ENCODE measurements at regions not wholly inside any gene's neighbourhood (a gene's known extent, or its start where the extent isn't known, plus 50 kb on each side); places are given as distances from the start of the nearest gene placed in this dataset.
A peak's percentile ranks its signal among the peaks of the same experiment; 100 is the strongest.

- no peak overlapping the region for H3K4me3 ChIP-seq (ENCODE audit: low read length)
- DNase-seq, result no peak
- ATAC-seq, result no peak
- no peaks in the 10 kb centered on the region for H3K4me1 ChIP-seq (ENCODE audit: control insufficient read depth, insufficient read depth, low read length)
- H3K27me3 ChIP-seq (ENCODE audit: control insufficient read depth, insufficient read depth), result no peaks in the 10 kb centered on the region
- no peaks in the 10 kb centered on the region for H3K9me3 ChIP-seq (ENCODE audit: control insufficient read depth, low read length)
- no peak overlapping the region for H3K27ac ChIP-seq (ENCODE audit: low read length)
- intact Hi-C loops (cut with DNase I), result no loop called here
- WGBS, result 81% methylated on average over 10 of the region's 10 CpGs
Observed at GRCh38 chr10:130335336-130335735, 199.1 kb downstream of the GLRX3 start.

GRCh38 chr10:130336617-130337304 lies 200.6 kb downstream of the GLRX3 start:
- Histone ChIP-seq H3K9me3 (ENCODE audit: control insufficient read depth, low read length) (no peaks in the 10 kb centered on the region), H3K27me3 (ENCODE audit: control insufficient read depth, insufficient read depth) (no peaks in the 10 kb centered on the region), H3K4me1 (ENCODE audit: control insufficient read depth, insufficient read depth, low read length) (no peaks in the 10 kb centered on the region), H3K27ac (ENCODE audit: low read length) (no peak overlapping the region), H3K4me3 (ENCODE audit: low read length) (no peak overlapping the region)
- ATAC-seq, result no peak
- WGBS, result 73% methylated on average over 8 of the region's 8 CpGs
- no peak for DNase-seq
- intact Hi-C loops (cut with DNase I), result no loop called here

GRCh38 chr10:130337305-130337640 lies 201.1 kb downstream of the GLRX3 start:
- 79% methylated on average over 13 of the region's 13 CpGs for WGBS
- Histone ChIP-seq H3K4me3 (ENCODE audit: low read length) (no peak overlapping the region), H3K27ac (ENCODE audit: low read length) (no peak overlapping the region), H3K27me3 (ENCODE audit: control insufficient read depth, insufficient read depth) (no peaks in the 10 kb centered on the region), H3K4me1 (ENCODE audit: control insufficient read depth, insufficient read depth, low read length) (no peaks in the 10 kb centered on the region), H3K9me3 (ENCODE audit: control insufficient read depth, low read length) (no peaks in the 10 kb centered on the region)
- no peak for DNase-seq
- intact Hi-C loops (cut with DNase I), result no loop called here
- no peak for ATAC-seq

- H3K4me3 ChIP-seq (ENCODE audit: low read length), result no peak overlapping the region
- H3K9me3 ChIP-seq (ENCODE audit: control insufficient read depth, low read length), result no peaks in the 10 kb centered on the region
- ATAC-seq (no peak), DNase-seq (no peak)
- WGBS, result 83% methylated on average over 19 of the region's 19 CpGs
- intact Hi-C loops (cut with DNase I), result no loop called here
- H3K27ac ChIP-seq (ENCODE audit: low read length), result no peak overlapping the region
- no peaks in the 10 kb centered on the region for H3K27me3 ChIP-seq (ENCODE audit: control insufficient read depth, insufficient read depth)
- H3K4me1 ChIP-seq (ENCODE audit: control insufficient read depth, insufficient read depth, low read length), result no peaks in the 10 kb centered on the region
Observed at GRCh38 chr10:130337696-130338635, 201.8 kb downstream of the GLRX3 start.

- 78% methylated on average over 5 of the region's 5 CpGs for WGBS
- intact Hi-C loops (cut with DNase I), result no loop called here
Observed at GRCh38 chr10:130338636-130339024, 202.4 kb downstream of the GLRX3 start.

GRCh38 chr10:130339091-130339490 lies 202.9 kb downstream of the GLRX3 start:
- no peaks in the 10 kb centered on the region for H3K27me3 ChIP-seq (ENCODE audit: control insufficient read depth, insufficient read depth)
- intact Hi-C loops (cut with DNase I), result no loop called here
- no peaks in the 10 kb centered on the region for H3K4me1 ChIP-seq (ENCODE audit: control insufficient read depth, insufficient read depth, low read length)
- no peak for DNase-seq
- no peaks in the 10 kb centered on the region for H3K9me3 ChIP-seq (ENCODE audit: control insufficient read depth, low read length)
- H3K27ac ChIP-seq (ENCODE audit: low read length), result no peak overlapping the region
- WGBS, result 84% methylated on average over 11 of the region's 11 CpGs
- no peak overlapping the region for H3K4me3 ChIP-seq (ENCODE audit: low read length)
- no peak for ATAC-seq

More at GRCh38 chr10:130338636-130339024, 202.4 kb downstream of the GLRX3 start:
- H3K4me1 ChIP-seq (ENCODE audit: control insufficient read depth, insufficient read depth, low read length), result no peaks in the 10 kb centered on the region
- no peaks in the 10 kb centered on the region for H3K9me3 ChIP-seq (ENCODE audit: control insufficient read depth, low read length)
- DNase-seq (no peak), ATAC-seq (no peak)
- H3K27me3 ChIP-seq (ENCODE audit: control insufficient read depth, insufficient read depth), result no peaks in the 10 kb centered on the region
- no peak overlapping the region for H3K27ac ChIP-seq (ENCODE audit: low read length)
- no peak overlapping the region for H3K4me3 ChIP-seq (ENCODE audit: low read length)

GRCh38 chr10:130339911-130340310 lies 203.7 kb downstream of the GLRX3 start:
- intact Hi-C loops (cut with DNase I), result no loop called here
- Histone ChIP-seq H3K4me3 (ENCODE audit: low read length) (no peak overlapping the region), H3K9me3 (ENCODE audit: control insufficient read depth, low read length) (no peaks in the 10 kb centered on the region), H3K4me1 (ENCODE audit: control insufficient read depth, insufficient read depth, low read length) (no peaks in the 10 kb centered on the region), H3K27me3 (ENCODE audit: control insufficient read depth, insufficient read depth) (no peaks in the 10 kb centered on the region), H3K27ac (ENCODE audit: low read length) (no peak overlapping the region)
- DNase-seq (no peak), ATAC-seq (no peak)
- WGBS, result 72% methylated on average over 7 of the region's 7 CpGs

- Histone ChIP-seq H3K9me3 (ENCODE audit: control insufficient read depth, low read length) (no peaks in the 10 kb centered on the region), H3K27ac (ENCODE audit: low read length) (no peak overlapping the region), H3K27me3 (ENCODE audit: control insufficient read depth, insufficient read depth) (no peaks in the 10 kb centered on the region), H3K4me1 (ENCODE audit: control insufficient read depth, insufficient read depth, low read length) (no peaks in the 10 kb centered on the region), H3K4me3 (ENCODE audit: low read length) (no peak overlapping the region)
- DNase-seq (no peak), ATAC-seq (no peak)
- WGBS, result 58% methylated on average over 5 of the region's 5 CpGs
- intact Hi-C loops (cut with DNase I), result no loop called here
Observed at GRCh38 chr10:130340816-130341215, 204.6 kb downstream of the GLRX3 start.

- WGBS, result 22% methylated on average over 6 of the region's 6 CpGs
- H3K4me1 ChIP-seq (ENCODE audit: control insufficient read depth, insufficient read depth, low read length), result no peaks in the 10 kb centered on the region
- no peaks in the 10 kb centered on the region for H3K9me3 ChIP-seq (ENCODE audit: control insufficient read depth, low read length)
- H3K27me3 ChIP-seq (ENCODE audit: control insufficient read depth, insufficient read depth), result no peaks in the 10 kb centered on the region
- intact Hi-C loops (cut with DNase I), result no loop called here
- H3K27ac ChIP-seq (ENCODE audit: low read length), result no peak overlapping the region
- DNase-seq (peak in 1 of 3 donors; percentile 51), ATAC-seq (no peak)
- H3K4me3 ChIP-seq (ENCODE audit: low read length), result no peak overlapping the region
Observed at GRCh38 chr10:130341356-130341755, 205.2 kb downstream of the GLRX3 start.

GRCh38 chr10:130345728-130346127 lies 209.5 kb downstream of the GLRX3 start:
- 20% methylated on average over 1 of the region's 1 CpG for WGBS
- DNase-seq (no peak), ATAC-seq (no peak)
- intact Hi-C loops (cut with DNase I), result no loop called here
- H3K4me1 ChIP-seq (ENCODE audit: control insufficient read depth, insufficient read depth, low read length), result no peaks in the 10 kb centered on the region
- no peaks in the 10 kb centered on the region for H3K9me3 ChIP-seq (ENCODE audit: control insufficient read depth, low read length)
- no peaks in the 10 kb centered on the region for H3K27me3 ChIP-seq (ENCODE audit: control insufficient read depth, insufficient read depth)
- no peak overlapping the region for H3K27ac ChIP-seq (ENCODE audit: low read length)
- H3K4me3 ChIP-seq (ENCODE audit: low read length), result no peak overlapping the region

- H3K27me3 ChIP-seq (ENCODE audit: control insufficient read depth, insufficient read depth), result no peaks in the 10 kb centered on the region
- H3K4me1 ChIP-seq (ENCODE audit: control insufficient read depth, insufficient read depth, low read length), result no peaks in the 10 kb centered on the region
- intact Hi-C loops (cut with DNase I), result no loop called here
- H3K9me3 ChIP-seq (ENCODE audit: control insufficient read depth, low read length), result no peaks in the 10 kb centered on the region
- 74% methylated on average over 3 of the region's 3 CpGs for WGBS
- H3K4me3 ChIP-seq (ENCODE audit: low read length), result no peak overlapping the region
- H3K27ac ChIP-seq (ENCODE audit: low read length), result no peak overlapping the region
- DNase-seq (no peak), ATAC-seq (no peak)
Observed at GRCh38 chr10:130350996-130351395, 214.8 kb downstream of the GLRX3 start.
